SHP77 (cell line): ENCODE measurements at regions not wholly inside any gene's neighbourhood (a gene's known extent, or its start where the extent isn't known, plus 50 kb on each side); places are given as distances from the start of the nearest gene placed in this dataset.
A peak's percentile ranks its signal among the peaks of the same experiment; 100 is the strongest.
"Not testable (repeated sequence)": the region's sequence is repeated elsewhere in the genome, so short reads cannot be mapped to it uniquely, and the experiment has no call there.

Experiments
- DNase-seq, 2 experiments: peaks; one replicate each; lab custom pipeline; 2025; lab: John Stamatoyannopoulos, UW

- DNase-seq = no peak
These were observed 231.8 kb upstream of the RBBP8 start for GRCh38 chr18:22701326-22701725.

GRCh38 chr18:22701795-22702194 is 231.3 kb upstream of the RBBP8 start:
- no peak for DNase-seq

GRCh38 chr18:22702806-22703205 is 230.3 kb upstream of the RBBP8 start:
- DNase-seq = no peak

- peak; percentile 56 to 59 for DNase-seq
These were observed 229.1 kb upstream of the RBBP8 start for GRCh38 chr18:22703883-22704585.

GRCh38 chr18:22704586-22704918 is 228.6 kb upstream of the RBBP8 start:
- no peak for DNase-seq

GRCh38 chr18:22705328-22705727 is 227.8 kb upstream of the RBBP8 start:
- no peak for DNase-seq

GRCh38 chr18:22706025-22706424 is 227.1 kb upstream of the RBBP8 start:
- DNase-seq = not testable (repeated sequence)

- DNase-seq = no peak
These were observed 223.7 kb upstream of the RBBP8 start for GRCh38 chr18:22709288-22710060.

GRCh38 chr18:22710673-22711191 is 222.4 kb upstream of the RBBP8 start:
- no peak for DNase-seq

GRCh38 chr18:22711192-22711685 is 221.9 kb upstream of the RBBP8 start:
- DNase-seq = no peak

GRCh38 chr18:22713511-22713910 is 219.6 kb upstream of the RBBP8 start:
- DNase-seq = no peak

- DNase-seq = not testable (repeated sequence)
These were observed 215.6 kb upstream of the RBBP8 start for GRCh38 chr18:22717536-22717935.

- DNase-seq = no peak
These were observed 209.9 kb upstream of the RBBP8 start for GRCh38 chr18:22723221-22723620.

- no peak for DNase-seq
These were observed 209.4 kb upstream of the RBBP8 start for GRCh38 chr18:22723773-22724172.

GRCh38 chr18:22726469-22726868 is 206.7 kb upstream of the RBBP8 start:
- no peak for DNase-seq

- DNase-seq = no peak
These were observed 205.1 kb upstream of the RBBP8 start for GRCh38 chr18:22728016-22728415.

- DNase-seq = no peak
These were observed 204.5 kb upstream of the RBBP8 start for GRCh38 chr18:22728481-22729105.

GRCh38 chr18:22731398-22731797 is 201.7 kb upstream of the RBBP8 start:
- no peak for DNase-seq

GRCh38 chr18:22734105-22734661 is 198.9 kb upstream of the RBBP8 start:
- DNase-seq = no peak

GRCh38 chr18:22734791-22735627 is 198.1 kb upstream of the RBBP8 start:
- no peak for DNase-seq

GRCh38 chr18:22737054-22737453 is 196.1 kb upstream of the RBBP8 start:
- no peak for DNase-seq
